VCaP (cell line): ENCODE measurements at regions not wholly inside any gene's neighbourhood (a gene's known extent, or its start where the extent isn't known, plus 50 kb on each side); places are given as distances from the start of the nearest gene placed in this dataset.

Source experiments
- H3K27ac ChIP-seq: fragments of 450-650 bp; 2 replicates; pipeline ENCODE4 v1.5.1; 2017
- CTCF ChIP-seq: fragments of 450-650 bp; conservative IDR thresholded peaks from 2 replicates; pipeline ENCODE4 v1.5.1; 2017; ENCODE audit warnings: mild to moderate bottlenecking, moderate library complexity

- TF ChIP-seq CTCF = no peak
- H3K27ac ChIP-seq = no peak overlapping the region
Measured at GRCh38 chr1:220983877-220984635, 104.8 kb downstream of the HLX start.

GRCh38 chr1:220990427-220991339, 111.4 kb downstream of the HLX start:
- no peak overlapping the region for H3K27ac ChIP-seq
- no peak for TF ChIP-seq CTCF

GRCh38 chr1:220991506-220991905, 112.3 kb downstream of the HLX start:
- no peak for TF ChIP-seq CTCF
- H3K27ac ChIP-seq = no peak overlapping the region

GRCh38 chr1:220991959-220992704, 112.9 kb downstream of the HLX start:
- H3K27ac ChIP-seq = no peak overlapping the region
- no peak for TF ChIP-seq CTCF

- no peak overlapping the region for H3K27ac ChIP-seq
- no peak for TF ChIP-seq CTCF
Measured at GRCh38 chr1:220992705-220993052, 113.4 kb downstream of the HLX start.

- H3K27ac ChIP-seq = no peak overlapping the region
- no peak for TF ChIP-seq CTCF
Measured at GRCh38 chr1:220994671-220995070, 115.4 kb downstream of the HLX start.

GRCh38 chr1:220997791-220998190, 118.5 kb downstream of the HLX start:
- no peak overlapping the region for H3K27ac ChIP-seq
- TF ChIP-seq CTCF = no peak
